ENCODE measurements at regions not wholly inside any gene's neighbourhood (a gene's known extent, or its start where the extent isn't known, plus 50 kb on each side); places are given as distances from the start of the nearest gene placed in this dataset.

- ATAC-seq, result no peak
- POLR2A ChIA-PET, result no interaction called here
Observed at GRCh38 chr6:14720411-14721102, 525.3 kb upstream of the JARID2 start.

More at GRCh38 chr6:14720411-14721102, 525.3 kb upstream of the JARID2 start:
- Histone ChIP-seq H3K4me2 (ENCODE audit: low read length) (no peak overlapping the region), H3K79me2 (ENCODE audit: insufficient read depth, low read length) (no peaks in the 10 kb centered on the region), H2AFZ (ENCODE audit: low read depth, low read length, poor library complexity, severe bottlenecking) (no peak overlapping the region), H3K4me1 (ENCODE audit: control insufficient read depth in 1 of 2, insufficient read depth in 2 of 2, low read length in 2 of 2) (peaks cover 0 to 6% of the 10 kb centered on the region in 2 experiments; a peak in 1 of 4 replicates), H3K9me3 (ENCODE audit: control insufficient read depth in 1 of 2, insufficient read depth in 1 of 2, low read depth in 1 of 2, low read length in 2 of 2) (no peaks in the 10 kb centered on the region), H3K4me3 (replicated peaks in 1 of 2; ENCODE audit: low read depth in 1 of 2, low read length in 2 of 2) (no peak overlapping the region), H3K9ac (ENCODE audit: low read length) (no peak overlapping the region), H3K27ac (ENCODE audit: low read depth, low read length) (no peak overlapping the region), H3K36me3 (ENCODE audit: control insufficient read depth in 1 of 2, insufficient read depth in 2 of 2, low read length in 2 of 2) (no peaks in the 10 kb centered on the region), H4K20me1 (ENCODE audit: insufficient read depth) (no peaks in the 10 kb centered on the region), H3K9me2 (ENCODE audit: insufficient read depth) (no peaks in the 10 kb centered on the region), H3K27me3 (ENCODE audit: insufficient read depth, low read length) (no peaks in the 10 kb centered on the region)
- ChIA-PET CTCF (interaction anchor here (1.3 kb wide), 1 partner anchor 10 kb away, joined by 4 read pairs; no protein-coding TSS in a partner anchor), RAD21 (ENCODE audit: low non-redundant PET in 1 of 2, low total read pairs in 2 of 2, uncharacterized antibody in 2 of 2, unreplicated experiment in 2 of 2) (no interaction called here)
- intact Hi-C loops (cut with micrococcal nuclease), result no loop called here
- TF ChIP-seq RAD21 (IDR thresholded peaks at IDR 0.05; ENCODE audit: low read depth), result peak; percentile 14; the same call in 1 of the 2 replicates
- no peak for TF ChIP-seq ELF1 (IDR thresholded peaks at IDR 0.05; ENCODE audit: borderline replicate concordance, low read depth)
- TF ChIP-seq JUND (IDR thresholded peaks at IDR 0.05), result no peak
- no peak for TF ChIP-seq CBX3 (IDR thresholded peaks at IDR 0.05; ENCODE audit: low read depth)
- TF ChIP-seq, protein P1, sequence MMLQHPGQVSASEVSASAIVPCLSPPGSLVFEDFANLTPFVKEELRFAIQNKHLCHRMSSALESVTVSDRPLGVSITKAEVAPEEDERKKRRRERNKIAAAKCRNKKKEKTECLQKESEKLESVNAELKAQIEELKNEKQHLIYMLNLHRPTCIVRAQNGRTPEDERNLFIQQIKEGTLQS (IDR thresholded peaks at IDR 0.05), result no peak
- TF ChIP-seq, protein P2, sequence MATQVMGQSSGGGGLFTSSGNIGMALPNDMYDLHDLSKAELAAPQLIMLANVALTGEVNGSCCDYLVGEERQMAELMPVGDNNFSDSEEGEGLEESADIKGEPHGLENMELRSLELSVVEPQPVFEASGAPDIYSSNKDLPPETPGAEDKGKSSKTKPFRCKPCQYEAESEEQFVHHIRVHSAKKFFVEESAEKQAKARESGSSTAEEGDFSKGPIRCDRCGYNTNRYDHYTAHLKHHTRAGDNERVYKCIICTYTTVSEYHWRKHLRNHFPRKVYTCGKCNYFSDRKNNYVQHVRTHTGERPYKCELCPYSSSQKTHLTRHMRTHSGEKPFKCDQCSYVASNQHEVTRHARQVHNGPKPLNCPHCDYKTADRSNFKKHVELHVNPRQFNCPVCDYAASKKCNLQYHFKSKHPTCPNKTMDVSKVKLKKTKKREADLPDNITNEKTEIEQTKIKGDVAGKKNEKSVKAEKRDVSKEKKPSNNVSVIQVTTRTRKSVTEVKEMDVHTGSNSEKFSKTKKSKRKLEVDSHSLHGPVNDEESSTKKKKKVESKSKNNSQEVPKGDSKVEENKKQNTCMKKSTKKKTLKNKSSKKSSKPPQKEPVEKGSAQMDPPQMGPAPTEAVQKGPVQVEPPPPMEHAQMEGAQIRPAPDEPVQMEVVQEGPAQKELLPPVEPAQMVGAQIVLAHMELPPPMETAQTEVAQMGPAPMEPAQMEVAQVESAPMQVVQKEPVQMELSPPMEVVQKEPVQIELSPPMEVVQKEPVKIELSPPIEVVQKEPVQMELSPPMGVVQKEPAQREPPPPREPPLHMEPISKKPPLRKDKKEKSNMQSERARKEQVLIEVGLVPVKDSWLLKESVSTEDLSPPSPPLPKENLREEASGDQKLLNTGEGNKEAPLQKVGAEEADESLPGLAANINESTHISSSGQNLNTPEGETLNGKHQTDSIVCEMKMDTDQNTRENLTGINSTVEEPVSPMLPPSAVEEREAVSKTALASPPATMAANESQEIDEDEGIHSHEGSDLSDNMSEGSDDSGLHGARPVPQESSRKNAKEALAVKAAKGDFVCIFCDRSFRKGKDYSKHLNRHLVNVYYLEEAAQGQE (IDR thresholded peaks at IDR 0.05; ENCODE audit: low read depth), result no peak
- TF ChIP-seq SRF (IDR thresholded peaks at IDR 0.05; ENCODE audit: low read depth), result no peak
- no peak for TF ChIP-seq CEBPB (IDR thresholded peaks at IDR 0.05; ENCODE audit: low read depth)
- DNase-seq (ENCODE audit: low read depth, low spot score), result no peak
- no TSS peak for BruUV-seq (replicated peaks)

Data from HCT116 (cell line).